ENCODE measurements at regions not wholly inside any gene's neighbourhood (a gene's known extent, or its start where the extent isn't known, plus 50 kb on each side); places are given as distances from the start of the nearest gene placed in this dataset.

DNA sequence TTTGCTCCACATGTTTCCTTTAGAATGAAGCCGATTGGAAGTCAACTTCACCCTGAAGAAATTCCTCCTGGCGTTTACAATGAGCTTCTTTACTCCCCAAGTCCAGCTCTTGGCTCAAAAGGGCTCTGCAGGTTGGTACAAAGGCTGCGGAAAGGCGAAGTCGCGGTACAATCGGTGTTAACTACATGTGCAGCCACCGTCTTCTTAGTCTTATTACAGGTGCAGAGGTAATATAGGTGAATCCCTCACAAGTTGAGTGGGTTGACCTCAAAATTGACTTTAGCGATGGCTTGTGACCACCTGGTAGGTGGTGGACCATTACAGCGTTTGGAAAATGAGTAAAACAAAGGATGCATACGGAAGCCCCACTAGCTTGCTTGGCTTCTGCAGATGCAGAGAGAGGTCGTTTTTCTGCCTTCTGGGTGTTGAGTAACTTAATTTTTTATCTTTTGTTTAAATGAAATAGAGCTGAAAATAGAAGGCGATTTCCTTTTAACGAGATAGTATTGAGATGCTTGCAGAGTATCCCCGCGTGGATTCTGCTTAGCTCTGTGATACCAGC, 98.0 kb downstream of the TRIM27 start:
- no peak for TF ChIP-seq CTCF (IDR thresholded peaks at IDR 0.05)
- no peak for TF ChIP-seq POLR2A (IDR thresholded peaks at IDR 0.05)

All from adrenal gland (tissue), 5 donors.